Choroid plexus epithelial cell (primary cell): ENCODE measurements at regions not wholly inside any gene's neighbourhood (a gene's known extent, or its start where the extent isn't known, plus 50 kb on each side); places are given as distances from the start of the nearest gene placed in this dataset.
A peak's percentile ranks its signal among the peaks of the same experiment; 100 is the strongest.

ENCODE experiments used
- DNase-seq: peaks from one replicate; pipeline ENCODE4 v3.0.0-alpha.2; 2010; ENCODE audit warnings: low read depth
- H3K4me3 ChIP-seq: 2 replicates; pipeline ENCODE4 v1.5.1; 2011; ENCODE audit warnings: low read depth, mild to moderate bottlenecking, control low read depth, low read length, moderate library complexity
- CTCF ChIP-seq: conservative IDR thresholded peaks from 2 replicates; pipeline ENCODE4 v1.5.1; 2011; ENCODE audit warnings: low read depth, mild to moderate bottlenecking, control low read depth, inconsistent platforms, low read length, moderate library complexity

GRCh38 chr2:221943076-221943810 is 355.6 kb downstream of the PAX3 start:
- peak; percentile 7 for DNase-seq
- no peak overlapping the region for H3K4me3 ChIP-seq
- no peak for TF ChIP-seq CTCF

- DNase-seq, result no peak
- no peak overlapping the region for H3K4me3 ChIP-seq
- no peak for TF ChIP-seq CTCF
Measured at GRCh38 chr2:221931251-221931991, 359.3 kb upstream of the EPHA4 start.

GRCh38 chr2:221929259-221929658 is 357.2 kb upstream of the EPHA4 start:
- no peak overlapping the region for H3K4me3 ChIP-seq
- DNase-seq, result no peak
- TF ChIP-seq CTCF, result no peak

- DNase-seq, result no peak
- TF ChIP-seq CTCF, result no peak
- no peak overlapping the region for H3K4me3 ChIP-seq
Measured at GRCh38 chr2:221926327-221926726, 354.2 kb upstream of the EPHA4 start.

- no peak overlapping the region for H3K4me3 ChIP-seq
- no peak for DNase-seq
- no peak for TF ChIP-seq CTCF
Measured at GRCh38 chr2:221924576-221924975, 352.5 kb upstream of the EPHA4 start.

- no peak for TF ChIP-seq CTCF
- no peak for DNase-seq
- no peak overlapping the region for H3K4me3 ChIP-seq
Measured at GRCh38 chr2:221915926-221916325, 343.8 kb upstream of the EPHA4 start.

- TF ChIP-seq CTCF, result no peak
- no peak for DNase-seq
- no peak overlapping the region for H3K4me3 ChIP-seq
Measured at GRCh38 chr2:221914334-221914880, 342.3 kb upstream of the EPHA4 start.
